IMR-90 (cell line): ENCODE measurements at regions not wholly inside any gene's neighbourhood (a gene's known extent, or its start where the extent isn't known, plus 50 kb on each side); places are given as distances from the start of the nearest gene placed in this dataset.

Experiments
- ATAC-seq: fragments of 200-7000 bp; cut with Tn5 transposase; 2 replicates; pipeline ENCODE4 v1.9.1; 2020; ENCODE audit warnings: low read depth, mild to moderate bottlenecking, moderate library complexity
- BruUV-seq: library from RNA; stranded (reverse); fragments of 400-500 nt; replicated peaks from 2 replicates; lab custom pipeline; 2021; lab: Mats Ljungman, UMichigan
- CTCF ChIA-PET: fragments of 300-600 bp; formaldehyde crosslinking; extraction: SDS; loops from one replicate; lab custom pipeline; 2021; ENCODE audit warnings: antibody characterized with exemption; lab: Yijun Ruan, JAX
- POLR2A ChIA-PET: fragments of 300-600 bp; sonication (Branson Sonifier 250); formaldehyde crosslinking; loops from one replicate; lab custom pipeline; 2022; ENCODE audit warnings: antibody characterized with exemption; ENCODE audit not compliant: unreplicated experiment; lab: Charles Lee
- DNase-seq: peaks from one replicate; pipeline ENCODE4 v3.0.0; 2013
- H2AFZ ChIP-seq: replicated peaks from 2 replicates; pipeline ENCODE3; 2013; ENCODE audit warnings: low read length, mild to moderate bottlenecking; ENCODE audit not compliant: poor library complexity
- H2AK5ac ChIP-seq: 2 replicates; pipeline ENCODE4 v1.6.1; 2013; ENCODE audit warnings: low read depth, low read length, inconsistent platforms
- H2AK9ac ChIP-seq: replicated peaks from 2 replicates; pipeline ENCODE3; 2013; ENCODE audit warnings: mild to moderate bottlenecking, low read depth, low read length, moderate library complexity; ENCODE audit not compliant: poor library complexity
- H2BK120ac ChIP-seq: 2 replicates; pipeline ENCODE4 v1.6.1; 2013; ENCODE audit warnings: low read depth, low read length, inconsistent platforms
- H2BK15ac ChIP-seq: 3 replicates; pipeline ENCODE4 v1.6.1; 2013; ENCODE audit warnings: low read depth, low read length, inconsistent platforms
- H2BK20ac ChIP-seq: 2 replicates; pipeline ENCODE4 v1.6.1; 2013; ENCODE audit warnings: low read depth, mild to moderate bottlenecking, inconsistent platforms, low read length, moderate library complexity
- H2BK5ac ChIP-seq: 2 replicates; pipeline ENCODE4 v1.6.1; 2013; ENCODE audit warnings: mild to moderate bottlenecking, low read depth, low read length, inconsistent platforms; ENCODE audit not compliant: poor library complexity, severe bottlenecking
- H3K14ac ChIP-seq: replicated peaks from 2 replicates; pipeline ENCODE4 v1.6.1; 2013; ENCODE audit warnings: low read depth, low read length, inconsistent platforms
- H3K18ac ChIP-seq: 2 replicates; pipeline ENCODE4 v1.6.1; 2013; ENCODE audit warnings: low read depth, low read length, control low read depth
- H3K23ac ChIP-seq: 2 replicates; pipeline ENCODE4 v1.6.1; 2013; ENCODE audit warnings: low read depth, low read length, inconsistent platforms
- H3K27ac ChIP-seq: 2 replicates; pipeline ENCODE4 v1.5.1; 2013; ENCODE audit warnings: mild to moderate bottlenecking, control low read depth, low read length; ENCODE audit not compliant: insufficient read depth
- H3K27me3 ChIP-seq: 2 replicates; pipeline ENCODE4 v1.6.1; 2013; ENCODE audit warnings: low read length; ENCODE audit not compliant: control insufficient read depth, insufficient read depth
- H3K36me3 ChIP-seq: 2 replicates; pipeline ENCODE4 v1.6.1; 2013; ENCODE audit warnings: low read length, mixed read lengths; ENCODE audit not compliant: control insufficient read depth, insufficient read depth
- H3K4ac ChIP-seq: 2 replicates; pipeline ENCODE4 v1.6.1; 2013; ENCODE audit warnings: low read depth, low read length, inconsistent platforms
- H3K4me1 ChIP-seq: 2 replicates; pipeline ENCODE4 v1.6.1; 2013; ENCODE audit warnings: low read length, mixed read lengths; ENCODE audit not compliant: control insufficient read depth, insufficient read depth
- H3K4me2 ChIP-seq: 2 replicates; pipeline ENCODE4 v1.6.1; 2013; ENCODE audit warnings: low read depth, mild to moderate bottlenecking, control low read depth, low read length, moderate library complexity
- H3K4me3 ChIP-seq: 2 replicates; pipeline ENCODE4 v1.5.1; 2013; ENCODE audit warnings: low read depth, mild to moderate bottlenecking, control low read depth, low read length, moderate library complexity; ENCODE audit not compliant: insufficient read depth
- H3K56ac ChIP-seq: 2 replicates; pipeline ENCODE4 v1.6.1; 2013; ENCODE audit warnings: low read length, inconsistent platforms; ENCODE audit not compliant: insufficient read depth; ENCODE audit errors: extremely low read depth
- H3K79me1 ChIP-seq, 2 experiments: 2 replicates each; pipeline ENCODE4 v1.6.1; 2013; ENCODE audit warnings: low read length in 2 of 2, inconsistent platforms in 1 of 2, low read depth in 1 of 2
- H3K9ac ChIP-seq: 2 replicates; pipeline ENCODE4 v1.6.1; 2013; ENCODE audit warnings: low read depth, low read length, control low read depth
- H3K9me1 ChIP-seq: 2 replicates; pipeline ENCODE4 v1.6.1; 2013; ENCODE audit warnings: low read length, inconsistent platforms; ENCODE audit not compliant: insufficient read depth
- H3K9me3 ChIP-seq: 2 replicates; pipeline ENCODE4 v1.6.1; 2013; ENCODE audit warnings: low read length; ENCODE audit not compliant: control insufficient read depth, insufficient read depth
- H4K20me1 ChIP-seq: 2 replicates; pipeline ENCODE4 v1.6.1; 2013; ENCODE audit warnings: low read length, inconsistent platforms; ENCODE audit not compliant: insufficient read depth
- H4K5ac ChIP-seq: 2 replicates; pipeline ENCODE4 v1.6.1; 2013; ENCODE audit warnings: mild to moderate bottlenecking, low read depth, low read length, control low read depth
- H4K8ac ChIP-seq, 2 experiments: 2 replicates each; pipeline ENCODE4 v1.6.1; 2013; ENCODE audit warnings: low read depth in 2 of 2, low read length in 2 of 2, control low read depth in 1 of 2, inconsistent platforms in 1 of 2
- H4K91ac ChIP-seq: 2 replicates; pipeline ENCODE4 v1.6.1; 2013; ENCODE audit warnings: low read depth, low read length, inconsistent platforms; ENCODE audit not compliant: insufficient read depth
- CEBPB ChIP-seq: IDR thresholded peaks from 2 replicates; pipeline ENCODE4 v1.6.1; 2012; ENCODE audit warnings: low read depth, low read length, improper control_type of control experiment
- CHD1 ChIP-seq: IDR thresholded peaks from 2 replicates; pipeline ENCODE4 v1.6.1; 2012; ENCODE audit warnings: low read depth, low read length, improper control_type of control experiment
- CTCF ChIP-seq: conservative IDR thresholded peaks from 2 replicates; pipeline ENCODE4 v1.5.1; 2012; ENCODE audit warnings: mild to moderate bottlenecking, low read depth, low read length, improper control_type of control experiment
- FOS ChIP-seq: fragments of 150-350 bp; IDR thresholded peaks from 2 replicates; pipeline ENCODE4 v1.6.1; 2016; ENCODE audit warnings: low read depth, low read length
- MXI1 ChIP-seq: IDR thresholded peaks from 2 replicates; pipeline ENCODE4 v1.6.1; 2012; ENCODE audit warnings: low read depth, mild to moderate bottlenecking, low read length, moderate library complexity, borderline replicate concordance
- POLR2A ChIP-seq: IDR thresholded peaks from 2 replicates; pipeline ENCODE4 v1.6.1; 2012; ENCODE audit warnings: mild to moderate bottlenecking, low read depth, low read length
- WGBS, 2 experiments: methylation state at CpG; one replicate each; pipeline versions ENCODE4 v1.1.5 to v1.1.7; 2013; ENCODE audit warnings: missing lambda C conversion rate in 2 of 2; ENCODE audit not compliant: insufficient read length in 1 of 2; ENCODE audit errors: extremely low coverage in 2 of 2; 5-methylcytosine and 5-hydroxymethylcytosine counted together
- dilution Hi-C: fragments of 300-500 bp; cut with HindIII; formaldehyde crosslinking; loops from one replicate; pipeline ENCODE4 v1.14.3; 2018; ENCODE audit warnings: low sequenced_read_pairs; ENCODE audit not compliant: unreplicated experiment
- in situ Hi-C: fragments of 300-500 bp; cut with MboI; formaldehyde crosslinking; loops from 3 replicates; pipeline ENCODE4 v1.14.3; 2019; ENCODE audit warnings: low sequenced_read_pairs, inconsistent platforms, mixed read lengths
- intact Hi-C: fragments of 100-400 bp; cut with micrococcal nuclease; formaldehyde crosslinking; loops from 2 replicates; pipeline ENCODE4 v1.10.0; 2022

GRCh38 chr13:29907670-29908069 is 57.3 kb upstream of the UBL3 start:
- H4K5ac ChIP-seq = no peak overlapping the region
- POLR2A ChIA-PET = no interaction called here
- no peak overlapping the region for H3K18ac ChIP-seq
- H3K27me3 ChIP-seq = no peaks in the 10 kb centered on the region
- TF ChIP-seq CEBPB = no peak
- TF ChIP-seq CTCF = no peak
- TF ChIP-seq POLR2A = no peak
- TF ChIP-seq MXI1 = no peak
- no peak for TF ChIP-seq FOS
- TF ChIP-seq CHD1 = no peak
- ATAC-seq (no peak), DNase-seq (no peak)
- 93% methylated on average over 3 of the region's 8 CpGs; no CpG with 5 or more reads in 1 of the 2 experiments for WGBS, 2 experiments
- H4K20me1 ChIP-seq = no peaks in the 10 kb centered on the region
- no peak overlapping the region for H3K14ac ChIP-seq
- peaks cover 7% of the 10 kb centered on the region; the same call in 1 of the 2 replicates for H3K4me1 ChIP-seq
- H3K4ac ChIP-seq = no peak overlapping the region
- no peak overlapping the region for H2AK9ac ChIP-seq
- H4K8ac ChIP-seq = no peak overlapping the region
- in situ Hi-C loops (no loop called here), intact Hi-C loops (no loop called here), dilution Hi-C loops (no loop called here)
- H3K79me1 ChIP-seq = no peaks in the 10 kb centered on the region
- H3K4me2 ChIP-seq = no peak overlapping the region
- H3K23ac ChIP-seq = no peak overlapping the region
- no peak overlapping the region for H2BK20ac ChIP-seq
- BruUV-seq = no TSS peak
- H2BK15ac ChIP-seq = no peak overlapping the region
- H2BK120ac ChIP-seq = no peak overlapping the region
- CTCF ChIA-PET = interaction anchor here (1.0 kb wide), 1 partner anchor 207 kb away, joined by 3 read pairs; no protein-coding TSS in a partner anchor
- H2BK5ac ChIP-seq = no peak overlapping the region
- H4K91ac ChIP-seq = no peak overlapping the region
- H3K9ac ChIP-seq = no peak overlapping the region
- no peak overlapping the region for H3K4me3 ChIP-seq
- peaks cover 18% of the 10 kb centered on the region for H3K9me1 ChIP-seq
- H2AFZ ChIP-seq = no peak overlapping the region
- H3K27ac ChIP-seq = no peak overlapping the region
- no peaks in the 10 kb centered on the region for H3K9me3 ChIP-seq
- H3K36me3 ChIP-seq = no peaks in the 10 kb centered on the region
- no peak overlapping the region for H2AK5ac ChIP-seq
- no peak overlapping the region for H3K56ac ChIP-seq
